GM12872 (cell line): ENCODE measurements at regions not wholly inside any gene's neighbourhood (a gene's known extent, or its start where the extent isn't known, plus 50 kb on each side); places are given as distances from the start of the nearest gene placed in this dataset.

Experiments
- CTCF ChIP-seq: IDR thresholded peaks from 3 replicates; pipeline ENCODE4 v1.5.1; 2011; ENCODE audit warnings: low read depth, mild to moderate bottlenecking, low read length, moderate library complexity; ENCODE audit not compliant: insufficient read depth

- TF ChIP-seq CTCF = no peak
Measured at GRCh38 chr6:91442342-91442741, 855.5 kb upstream of the MAP3K7 start.

DNA sequence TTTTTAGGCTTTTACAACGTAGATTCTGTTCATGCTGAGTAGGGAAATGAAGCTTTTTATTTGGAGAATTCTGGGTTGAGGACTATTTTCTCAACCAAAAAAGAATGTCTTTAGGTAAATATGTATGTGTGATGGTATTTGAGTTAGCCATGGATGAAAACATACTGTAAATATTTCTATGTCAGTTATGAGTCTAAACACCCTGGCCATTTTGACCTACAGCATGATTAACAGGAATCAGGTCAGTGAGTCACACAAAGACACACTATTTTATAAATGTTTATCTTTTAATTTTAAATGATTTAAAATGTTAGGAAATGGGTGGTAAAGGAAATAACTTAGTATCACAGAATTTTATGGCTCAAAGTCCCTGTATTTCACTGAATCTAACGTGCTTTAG, 851.7 kb upstream of the MAP3K7 start:
- TF ChIP-seq CTCF = no peak

DNA sequence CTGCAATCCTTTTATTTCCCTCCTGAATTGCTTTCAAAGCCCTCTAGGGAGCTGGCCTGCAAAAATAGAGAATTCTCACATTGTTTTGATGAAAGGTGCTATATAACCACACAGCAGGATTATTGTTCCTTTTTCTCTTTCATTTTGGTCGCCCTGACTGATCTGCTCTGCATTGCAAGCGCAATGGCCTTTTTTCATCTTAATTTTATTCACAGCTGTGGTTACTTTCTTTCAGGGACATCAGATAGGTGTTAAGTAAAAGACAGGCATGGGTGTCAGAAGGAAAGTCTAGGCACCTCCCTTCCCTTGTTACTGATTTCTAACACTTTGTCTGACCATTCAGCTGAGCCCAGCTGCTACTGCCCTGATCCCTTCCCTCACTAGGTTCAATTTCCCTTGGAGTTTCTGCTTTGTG, 850.5 kb upstream of the MAP3K7 start:
- no peak for TF ChIP-seq CTCF

DNA sequence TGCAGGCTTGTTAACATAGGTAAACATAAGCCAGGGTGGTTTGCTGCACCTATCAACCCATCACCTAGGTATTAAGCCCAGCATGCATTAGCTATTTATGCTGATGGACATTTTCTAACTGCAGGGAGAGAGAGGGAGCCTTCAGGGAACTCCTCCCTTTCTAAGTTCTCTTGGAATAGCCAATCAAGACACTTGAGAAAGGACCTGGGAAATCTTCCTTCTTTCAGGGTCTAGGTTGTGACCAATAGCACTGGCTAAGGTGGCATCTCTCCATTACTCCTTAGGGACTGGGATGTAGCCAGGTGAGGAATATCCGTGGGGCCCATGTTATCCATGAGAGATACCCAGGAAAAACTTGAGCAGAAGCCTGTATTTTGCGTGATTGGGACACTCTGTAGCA, 849.6 kb upstream of the MAP3K7 start:
- no peak for TF ChIP-seq CTCF

GRCh38 chr6:91435630-91436029, 848.8 kb upstream of the MAP3K7 start:
- TF ChIP-seq CTCF = no peak

DNA sequence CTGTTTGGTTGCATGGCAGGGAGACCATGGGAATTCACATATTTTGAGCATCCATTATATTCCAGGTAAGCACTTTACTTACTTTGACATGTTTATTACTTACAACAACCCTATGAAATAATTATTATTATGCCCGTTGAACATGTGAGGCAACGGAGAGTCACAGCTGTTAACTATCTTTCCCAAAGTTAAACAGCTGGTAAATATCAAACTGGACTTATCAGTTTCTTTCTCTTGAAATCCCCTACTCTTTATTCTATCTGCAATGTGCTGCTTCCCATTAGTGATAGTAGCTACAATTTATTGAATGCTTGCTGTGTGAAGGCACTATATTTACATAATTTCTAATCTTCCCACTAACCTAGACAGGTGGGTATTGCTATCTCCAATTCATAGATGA, 847.7 kb upstream of the MAP3K7 start:
- no peak for TF ChIP-seq CTCF

DNA sequence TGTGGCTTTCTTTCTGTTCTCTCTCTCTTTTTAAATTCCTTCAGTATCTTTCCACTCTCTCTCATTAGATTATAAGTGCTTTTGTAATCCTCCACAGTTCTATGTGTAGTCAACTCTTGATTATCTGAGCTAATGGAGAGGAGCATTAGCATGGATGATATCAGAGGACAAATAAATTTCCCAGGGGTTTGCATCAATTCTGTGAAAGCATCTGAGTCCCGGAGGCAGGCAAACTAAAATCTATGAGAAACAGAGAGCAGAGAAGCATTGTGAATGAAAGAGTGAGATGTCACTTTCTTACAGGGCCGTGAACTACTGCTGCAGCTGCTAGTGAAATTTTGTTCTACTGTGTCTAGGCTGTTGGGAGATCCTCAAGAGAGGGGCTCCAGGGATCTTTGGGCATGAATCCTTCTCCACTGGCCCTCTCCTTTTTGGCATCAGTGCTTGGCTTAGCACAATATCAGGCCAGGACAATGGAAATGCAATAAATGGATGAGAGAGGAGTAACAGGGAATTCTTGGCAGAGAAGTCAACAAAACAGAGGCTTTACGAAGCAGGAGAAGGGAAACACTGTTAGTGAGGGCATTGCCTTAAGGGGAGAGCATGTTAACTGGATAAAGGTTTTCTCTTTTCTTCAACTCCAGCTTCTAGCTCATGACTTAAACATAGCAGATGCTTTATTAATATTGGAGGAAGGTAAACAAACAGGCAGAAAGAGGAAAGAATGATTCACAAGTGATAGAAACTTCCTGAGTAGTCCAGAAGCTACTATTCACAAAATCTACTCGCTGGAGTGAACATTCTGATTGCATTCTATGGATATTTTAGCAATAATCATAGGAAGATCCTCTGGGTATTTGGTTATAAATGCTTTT, 847.0 kb upstream of the MAP3K7 start:
- TF ChIP-seq CTCF = no peak
